Lung microvascular endothelial cell (primary cell): ENCODE measurements at regions not wholly inside any gene's neighbourhood (a gene's known extent, or its start where the extent isn't known, plus 50 kb on each side); places are given as distances from the start of the nearest gene placed in this dataset.

ENCODE experiments used
- DNase-seq, 2 donors: peaks; one replicate each; pipeline versions ENCODE4 v3.0.0 to v3.0.0-alpha.2; 2010; ENCODE audit warnings: low read depth in 2 of 2

DNA sequence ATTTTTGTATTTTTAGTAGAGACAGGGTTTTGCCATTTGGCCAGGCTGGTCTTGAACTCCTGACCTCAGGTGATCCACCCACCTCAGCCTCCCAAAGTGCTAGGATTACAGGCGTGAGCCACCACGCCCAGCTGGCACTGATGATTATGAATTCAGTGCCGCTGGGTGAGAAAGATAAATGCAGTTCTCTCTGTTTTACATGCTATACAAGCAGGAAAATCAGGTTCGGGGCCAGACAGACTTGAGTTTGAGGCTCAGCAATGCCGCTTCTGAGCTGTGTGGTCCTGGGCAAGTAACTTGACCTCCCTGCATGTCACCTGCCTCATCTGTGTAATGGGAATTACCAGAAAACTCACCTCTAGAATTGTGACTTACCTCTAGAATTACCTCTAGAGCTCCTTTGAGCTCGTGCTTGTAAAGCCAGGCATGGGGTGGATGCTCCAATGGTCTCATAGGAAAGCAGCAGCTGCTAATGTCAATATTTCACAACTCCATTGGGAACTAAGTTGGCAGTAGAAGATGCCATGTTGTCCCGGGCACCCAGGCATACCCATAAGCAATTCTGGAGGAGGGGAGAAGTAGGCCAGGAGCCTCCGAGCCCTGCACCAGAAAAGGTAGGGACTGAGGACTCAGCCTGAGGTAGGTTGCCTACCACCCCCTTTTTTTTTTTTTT lies 119.8 kb upstream of the SLC25A33 start:
- DNase-seq: no peak

DNA sequence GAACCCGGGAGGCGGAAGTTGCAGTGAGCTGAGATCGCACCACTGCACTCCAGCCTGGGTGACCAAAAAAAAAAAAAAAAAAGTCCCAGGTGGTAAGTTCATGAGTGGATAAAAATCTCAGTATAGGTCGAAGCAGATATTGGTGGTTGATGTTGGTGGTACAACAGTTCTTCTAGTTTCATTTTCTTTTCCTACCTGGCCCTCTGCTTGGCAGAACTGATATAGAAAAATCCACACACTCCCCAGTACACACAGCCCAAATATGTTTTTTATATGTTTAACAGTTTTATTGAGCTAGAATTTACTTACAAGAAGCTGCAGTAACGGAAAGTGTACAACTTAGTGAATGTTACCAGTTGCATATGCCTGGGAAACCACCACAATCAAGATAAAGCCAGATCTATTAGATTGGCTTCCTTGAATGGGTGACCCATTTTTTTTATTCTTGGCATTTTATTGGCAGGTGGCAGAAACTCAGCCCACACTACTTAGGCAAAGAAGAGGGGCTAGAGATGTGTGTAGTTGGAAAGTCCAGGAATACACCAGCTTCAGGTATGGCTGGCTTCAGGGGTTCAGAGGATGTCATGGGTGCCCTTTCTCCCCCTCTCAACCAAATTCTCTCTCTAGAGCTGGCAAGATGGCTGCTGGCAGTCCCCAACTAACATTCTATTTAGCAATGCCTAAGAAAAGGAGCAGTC lies 118.3 kb upstream of the SLC25A33 start:
- no peak for DNase-seq

DNA sequence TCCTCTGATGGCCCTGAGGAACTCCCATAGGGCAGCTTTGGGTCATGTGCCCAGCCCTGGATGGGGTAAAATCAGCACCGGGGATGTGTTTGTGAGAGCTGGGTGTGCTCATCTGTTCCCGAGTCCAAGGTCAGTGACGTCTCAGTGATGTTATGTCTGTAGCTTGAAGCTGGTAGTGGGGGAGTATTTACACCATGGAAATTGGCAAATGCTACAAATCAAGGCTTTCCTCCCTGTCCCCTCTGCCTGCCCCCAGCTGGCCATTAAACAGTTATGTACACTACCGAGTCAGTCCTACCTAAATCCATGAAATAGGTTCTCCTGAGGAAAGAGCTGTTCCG lies 117.8 kb upstream of the SLC25A33 start:
- DNase-seq: no peak

DNA sequence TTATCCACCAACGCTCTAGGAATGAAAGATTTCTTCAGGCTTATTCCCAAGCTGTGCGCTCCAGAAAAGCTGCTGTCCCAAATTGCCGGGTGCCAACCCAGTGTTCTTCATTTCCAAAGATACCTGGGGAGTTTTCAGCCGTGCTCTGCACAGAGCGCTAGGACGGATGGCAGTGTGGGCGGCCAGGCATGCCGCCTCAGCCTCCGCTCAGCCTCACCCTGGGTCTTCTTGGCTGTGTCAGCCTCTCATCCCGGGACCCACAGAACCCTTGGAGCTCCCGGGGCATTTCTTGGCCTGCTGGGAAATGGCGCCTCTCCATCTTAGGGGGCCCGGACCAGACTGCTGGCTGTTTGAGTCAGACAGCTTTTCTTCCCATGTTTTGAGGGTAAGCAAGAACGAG lies 116.9 kb upstream of the SLC25A33 start:
- DNase-seq: no peak

DNA sequence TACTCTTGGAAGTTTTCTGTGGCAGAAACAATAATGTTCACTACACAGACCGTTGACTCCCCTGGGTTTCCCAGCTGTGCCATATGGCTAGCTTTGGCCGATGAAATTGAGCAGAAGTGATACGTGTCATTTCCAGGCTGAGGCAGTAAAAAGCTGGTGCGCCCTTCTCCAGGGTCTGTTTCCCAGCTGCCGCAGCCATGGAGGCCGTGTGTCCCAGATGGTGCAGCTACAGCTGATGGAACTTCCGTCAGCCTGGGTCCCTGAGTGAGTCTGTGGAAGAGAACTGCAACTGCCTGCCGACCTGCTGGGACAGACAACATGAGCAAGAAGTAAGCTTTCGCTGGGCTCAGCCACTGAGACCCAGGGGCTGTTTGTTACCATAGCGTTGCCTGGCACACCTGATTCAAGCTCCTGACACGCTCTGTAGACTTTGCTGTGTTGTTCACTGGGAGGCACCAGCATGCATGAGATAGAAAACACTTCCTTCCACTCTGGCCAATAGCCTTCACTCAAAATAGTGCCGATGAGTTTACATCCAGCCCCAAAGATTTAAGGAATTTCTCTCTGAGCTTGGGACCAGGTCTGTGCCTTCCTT lies 116.3 kb upstream of the SLC25A33 start:
- DNase-seq: no peak

DNA sequence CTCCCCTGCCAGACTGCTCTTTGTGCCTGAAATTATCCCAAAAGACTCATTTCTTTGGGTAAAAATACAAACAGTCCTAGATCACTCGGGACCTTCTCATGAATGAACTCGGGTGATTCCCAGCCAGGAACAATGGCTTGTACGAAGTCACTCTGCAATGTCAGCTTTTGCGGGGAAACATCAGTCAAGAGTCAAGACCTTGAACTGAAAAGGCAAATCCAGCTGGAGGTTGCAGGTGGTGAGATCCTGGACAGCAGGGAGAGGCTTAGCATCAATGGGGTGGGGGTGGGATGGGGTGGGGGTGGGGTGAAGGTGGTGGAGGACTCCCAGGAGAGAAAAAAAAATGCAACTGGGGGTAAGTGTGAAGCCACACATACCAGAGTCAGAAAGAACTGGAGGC lies 115.0 kb upstream of the SLC25A33 start:
- no peak for DNase-seq

DNA sequence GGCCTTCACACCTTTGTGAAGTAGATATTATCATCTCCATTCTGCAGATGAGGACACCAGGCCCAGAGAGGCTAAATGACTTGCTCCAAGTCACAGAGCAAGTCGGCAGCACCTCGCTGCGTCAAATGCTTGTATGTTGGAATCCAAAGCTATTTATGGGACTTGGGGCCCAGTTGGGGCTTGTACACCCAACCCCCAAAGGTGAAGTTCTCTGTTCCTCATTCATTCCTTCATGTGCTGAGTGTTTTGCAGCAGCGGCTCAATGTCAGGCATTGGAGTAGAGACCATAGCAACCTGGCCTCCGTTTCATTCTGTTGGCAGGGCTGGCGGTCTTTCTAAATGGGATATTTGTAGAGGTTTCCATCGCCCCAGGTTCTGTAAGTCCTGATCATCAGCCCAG lies 113.4 kb upstream of the SLC25A33 start:
- no peak for DNase-seq

DNA sequence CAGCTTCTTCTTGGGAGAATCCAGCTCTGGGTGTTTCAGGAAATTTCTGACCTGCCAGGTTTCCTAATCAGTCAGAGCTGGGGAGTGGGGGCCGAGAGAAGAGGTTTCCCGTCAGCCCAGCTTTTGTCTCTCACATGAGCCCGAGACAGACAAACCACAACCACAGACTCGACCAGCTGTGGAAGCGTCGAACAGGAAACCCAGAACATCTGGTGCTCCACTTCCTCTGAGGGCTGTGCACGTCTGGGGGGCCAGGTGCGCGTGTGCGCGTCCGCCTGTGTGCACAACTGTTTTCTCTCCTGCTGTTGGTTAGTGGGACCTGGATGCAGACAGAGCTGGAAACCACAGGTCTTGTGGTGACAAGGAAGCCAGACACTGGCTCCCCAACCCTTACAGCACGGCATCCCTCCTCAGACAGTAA lies 113.0 kb upstream of the SLC25A33 start:
- DNase-seq: peak in 1 of 2 donors; percentile 32

DNA sequence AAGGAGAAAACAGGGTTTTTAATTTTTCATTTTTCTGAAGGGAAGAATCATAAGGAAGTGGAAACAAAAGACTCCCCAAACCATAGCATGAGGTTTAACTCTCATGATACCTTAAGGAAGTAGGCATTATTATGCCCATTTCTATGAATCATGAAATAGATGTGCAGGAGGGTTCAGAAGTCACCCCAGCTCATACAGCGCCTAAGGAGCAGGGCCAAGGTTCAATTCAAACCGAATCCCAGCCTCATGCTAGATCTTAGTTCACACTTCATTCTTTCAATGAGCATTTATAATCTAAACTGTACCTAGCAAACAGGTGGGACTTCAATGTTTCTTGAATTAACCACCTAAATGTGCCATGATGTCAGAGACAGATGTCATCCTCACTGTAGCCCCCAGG lies 111.9 kb upstream of the SLC25A33 start:
- DNase-seq: no peak

DNA sequence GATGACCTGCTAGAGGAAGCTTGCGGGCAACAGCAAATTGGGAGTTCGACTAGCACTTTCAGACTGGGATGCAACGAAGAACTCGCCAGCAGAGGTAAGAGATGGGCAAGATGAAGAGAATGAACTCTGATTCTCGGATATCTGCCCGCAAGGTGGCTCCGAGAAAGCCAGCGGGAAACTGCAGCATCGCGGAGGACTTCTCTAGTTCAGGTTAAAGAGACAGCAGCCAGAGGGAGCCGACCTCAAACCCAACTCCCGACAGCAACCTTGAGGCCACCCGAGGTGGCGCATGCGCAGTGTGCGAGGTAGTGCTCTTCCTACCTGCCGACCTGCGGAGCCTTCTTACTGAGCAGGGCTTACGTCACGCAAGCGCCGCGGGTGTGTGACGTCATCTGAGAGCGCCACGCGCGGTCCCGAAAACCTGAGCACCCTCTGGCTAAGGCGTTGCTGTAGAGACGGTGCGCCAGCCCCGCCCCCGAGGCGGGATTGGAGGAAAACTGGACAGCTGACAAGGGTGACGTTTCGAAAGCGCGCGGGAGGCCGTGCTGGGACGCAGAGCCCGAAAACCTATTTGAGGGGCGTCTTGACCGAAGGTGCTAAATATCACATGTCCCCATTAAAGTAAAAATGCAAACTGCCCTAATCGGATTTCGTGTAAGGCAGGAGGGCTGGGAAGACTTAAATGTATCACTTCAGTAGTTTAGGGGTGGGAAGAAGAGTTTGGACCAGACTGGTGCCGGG lies 110.5 kb upstream of the SLC25A33 start:
- peak; percentile 99 to 100 for DNase-seq

DNA sequence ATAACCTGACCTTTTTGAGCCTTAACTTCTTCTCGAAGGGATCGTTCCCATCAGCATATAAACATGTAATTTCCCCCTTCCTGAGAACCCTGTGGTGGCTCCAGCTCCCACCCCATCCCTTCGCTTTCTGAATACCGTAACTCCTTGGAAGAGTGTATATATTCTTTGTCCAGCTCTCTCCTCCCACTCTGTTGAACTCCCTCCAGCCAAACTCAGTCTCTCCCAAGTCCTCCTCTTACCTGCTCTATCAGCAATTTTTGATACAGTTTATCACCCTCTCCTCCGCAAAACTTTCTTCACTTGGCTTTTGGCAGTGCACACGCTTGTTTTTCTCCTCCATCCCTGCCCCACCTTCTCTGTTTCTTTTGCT lies 109.9 kb upstream of the SLC25A33 start:
- no peak for DNase-seq

DNA sequence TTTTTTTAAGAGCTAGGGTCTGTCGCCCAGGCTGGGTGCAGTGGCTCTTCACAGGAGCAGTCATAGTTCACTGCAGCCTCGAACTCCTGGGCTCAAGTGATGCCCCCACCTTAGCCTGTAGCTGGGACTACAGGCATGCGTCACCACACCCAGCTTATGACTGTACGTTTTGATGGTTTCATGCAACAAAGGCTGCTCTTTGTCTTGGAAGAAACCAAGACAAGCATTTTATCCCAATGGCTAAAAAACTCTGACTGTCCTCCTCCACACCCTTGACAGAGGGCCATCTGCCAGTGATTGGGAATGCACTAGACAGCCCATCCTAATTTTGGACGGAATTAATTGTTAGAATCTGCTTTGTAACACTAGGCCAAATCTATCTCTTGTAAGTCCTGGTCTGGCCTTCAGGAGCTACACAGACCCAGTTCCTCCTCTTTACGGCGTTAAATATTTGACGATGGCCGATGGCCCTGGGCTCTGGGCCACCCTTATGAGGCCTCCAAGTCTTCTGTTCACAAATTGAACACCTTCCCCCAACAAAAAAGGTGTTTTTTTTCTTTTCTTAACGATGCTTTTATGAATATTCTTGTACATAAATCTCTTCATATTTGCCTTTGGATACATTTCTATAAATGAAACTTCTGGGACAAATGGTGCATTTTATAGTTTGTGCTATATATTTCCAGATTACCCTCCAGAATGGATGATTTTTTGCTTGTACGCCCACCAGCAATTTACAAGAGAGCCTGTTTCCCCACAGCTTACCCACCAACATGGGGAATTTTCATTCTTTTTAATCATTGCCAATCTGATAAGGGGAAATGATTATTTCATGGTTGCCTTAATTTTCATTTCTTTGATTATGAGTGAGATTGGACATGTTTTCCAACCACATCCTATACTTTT lies 104.8 kb upstream of the SLC25A33 start:
- DNase-seq: no peak

DNA sequence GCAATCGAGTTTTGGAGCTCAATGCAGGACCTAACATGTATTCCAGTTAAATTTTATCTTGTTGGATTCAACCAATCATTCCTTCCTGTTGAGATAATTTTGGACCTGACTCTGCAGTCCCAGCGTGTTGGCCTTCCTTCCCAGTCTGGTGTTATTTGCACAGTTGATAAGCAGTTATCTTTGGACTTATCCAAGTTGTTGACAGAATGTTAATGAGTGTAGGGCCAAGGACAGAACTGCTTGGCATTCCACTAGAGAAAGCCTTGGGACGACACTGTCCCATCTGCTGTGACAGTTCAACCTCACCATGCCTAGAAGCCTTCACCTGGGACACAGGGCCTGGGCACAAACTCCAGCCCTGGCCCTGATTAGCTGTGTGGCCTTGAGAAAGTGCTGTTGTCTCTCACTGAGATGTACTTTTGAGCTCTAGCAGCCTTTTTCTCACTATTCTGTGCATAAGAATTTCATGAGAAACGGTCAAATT lies 104.1 kb upstream of the SLC25A33 start:
- peak in 1 of 2 donors; percentile 78 for DNase-seq

DNA sequence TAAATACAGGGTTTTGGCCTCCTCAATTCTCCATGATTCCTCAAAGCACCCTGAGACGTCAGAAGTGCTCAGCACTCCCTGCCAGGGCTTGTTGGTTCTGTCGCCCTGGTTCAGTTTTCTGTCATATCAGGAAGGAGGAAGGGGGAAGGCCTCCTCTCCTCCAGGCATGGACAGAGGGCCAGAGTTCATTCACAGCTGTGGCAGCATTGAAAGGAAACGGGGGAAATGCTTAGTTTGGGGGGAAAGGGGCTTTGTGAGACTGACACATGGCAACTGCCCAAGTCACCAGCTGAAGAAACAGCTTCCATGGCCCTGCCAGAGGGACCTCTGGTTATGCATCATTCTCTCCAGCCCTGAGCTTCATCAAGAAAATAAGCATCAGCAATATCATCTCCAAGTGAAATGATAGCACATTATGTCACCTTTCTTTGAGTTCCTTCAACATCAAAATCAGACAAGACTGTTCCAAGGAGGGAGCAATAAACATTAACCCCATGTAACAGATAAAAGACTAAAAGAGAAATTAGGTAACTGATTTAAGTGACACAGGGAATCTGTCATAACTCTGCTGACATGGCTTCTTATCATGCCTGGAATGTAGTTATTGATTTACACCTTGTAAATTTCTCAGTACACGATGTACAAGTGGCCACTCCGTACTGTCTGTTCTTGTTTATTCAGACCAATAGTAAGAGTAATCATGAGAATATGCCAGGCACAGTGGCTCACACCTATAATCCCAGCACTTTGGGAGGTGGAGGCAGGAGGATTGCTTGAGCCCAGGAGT lies 103.2 kb upstream of the SLC25A33 start:
- DNase-seq: peak; percentile 53 to 66

DNA sequence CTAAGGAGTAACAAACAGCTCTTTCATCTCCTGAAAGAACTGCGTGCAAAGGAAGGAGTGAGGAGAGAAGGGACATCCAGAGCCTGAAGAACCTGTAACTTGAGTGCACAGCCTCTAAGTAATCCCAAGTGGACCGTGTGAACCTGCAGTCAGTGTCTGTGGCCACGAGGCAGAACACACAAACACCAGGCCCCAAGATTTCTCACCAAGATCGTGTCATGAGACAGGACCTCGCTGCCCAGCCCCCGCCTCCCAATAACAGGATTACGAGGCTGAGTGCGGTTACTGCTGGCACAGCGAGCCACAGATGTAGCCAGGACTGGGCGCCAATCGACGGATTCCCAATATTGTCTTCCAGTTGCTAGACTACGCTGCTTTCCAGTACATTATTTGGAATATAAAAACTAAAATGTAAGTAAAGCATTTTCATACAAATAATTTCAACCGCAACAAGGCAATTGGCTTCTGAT lies 101.3 kb upstream of the SLC25A33 start:
- DNase-seq: peak in 1 of 2 donors; percentile 13

DNA sequence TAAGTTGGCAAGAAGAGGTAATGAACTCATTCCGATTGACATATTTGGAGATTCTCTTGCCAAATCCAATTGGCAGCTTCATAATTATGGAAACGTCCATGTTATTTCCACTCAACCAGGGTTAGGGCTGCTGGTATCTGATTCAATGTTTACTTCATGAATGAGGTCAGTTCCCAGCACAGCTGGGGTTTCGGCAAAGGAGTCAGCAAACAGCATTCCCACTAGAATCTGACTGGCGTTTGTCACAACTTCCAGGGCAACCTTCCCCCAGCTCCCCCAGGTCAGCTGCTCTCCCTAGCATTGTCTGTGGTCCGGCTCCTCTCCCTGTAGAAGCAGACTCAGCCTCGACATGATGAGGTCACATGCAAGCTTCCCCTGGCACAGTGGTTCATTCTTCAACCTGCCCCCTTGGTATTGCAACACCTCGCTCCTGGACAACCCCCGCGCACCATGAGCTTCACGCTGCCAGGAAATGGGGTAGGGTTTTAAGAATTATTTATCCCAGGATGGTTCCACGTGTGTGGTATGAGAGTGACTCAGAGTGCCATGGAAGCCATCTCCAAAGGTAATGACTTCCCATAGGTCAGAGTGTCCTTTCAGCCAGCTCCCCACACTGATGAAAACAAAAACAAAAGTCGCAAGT lies 100.7 kb upstream of the SLC25A33 start:
- DNase-seq: peak; percentile 92 to 96

DNA sequence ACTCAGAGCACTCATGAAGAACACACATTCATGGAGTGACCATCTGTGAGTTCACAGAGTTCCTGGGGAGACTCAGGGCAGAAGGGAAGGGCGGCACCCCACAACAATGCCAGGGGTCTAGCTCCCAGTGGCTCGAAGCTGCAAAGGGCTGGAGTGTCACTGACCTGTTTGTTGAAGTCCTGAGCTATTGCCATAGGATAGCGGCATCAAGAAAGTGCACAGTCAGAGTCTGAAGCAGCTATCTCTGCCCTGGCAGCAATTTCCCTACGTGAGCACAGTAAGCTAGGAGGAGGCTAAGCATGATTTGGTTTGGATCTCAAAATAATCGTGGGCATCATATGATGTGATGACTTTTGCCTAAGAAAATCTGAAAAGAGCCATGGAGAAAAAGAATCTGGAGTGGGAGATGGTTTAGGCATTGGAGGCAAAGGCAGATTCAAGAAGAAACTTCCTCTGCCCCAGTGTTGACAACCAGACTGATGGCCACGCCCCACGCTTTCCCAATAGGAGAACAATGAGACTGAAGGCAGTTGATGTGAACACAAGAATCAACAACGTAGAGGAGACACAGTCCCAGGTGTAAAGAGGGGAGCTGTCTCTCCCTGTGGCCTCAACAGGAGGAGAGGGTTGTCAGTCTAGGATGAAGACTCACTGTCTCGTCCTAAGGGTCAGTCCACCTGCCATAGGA lies 100.0 kb upstream of the SLC25A33 start:
- DNase-seq: no peak

DNA sequence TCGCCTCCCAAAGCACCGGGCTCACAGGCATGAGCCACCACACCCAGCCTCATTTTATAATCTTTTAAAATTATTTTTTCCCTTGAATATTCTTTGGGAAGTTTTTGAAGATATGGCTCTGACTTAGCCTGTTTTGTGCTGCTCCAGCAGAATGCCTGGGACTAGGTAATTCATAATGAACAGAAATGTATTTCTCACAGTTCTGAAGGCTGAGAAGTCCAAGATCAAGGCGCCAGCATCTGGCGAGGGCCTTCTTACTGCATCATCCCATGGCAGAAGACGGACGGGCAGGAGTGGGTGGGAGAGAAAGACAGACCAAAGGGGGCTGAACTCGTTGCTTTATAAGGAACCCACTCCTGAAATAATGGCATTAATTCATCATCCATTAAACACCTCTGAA lies 99.0 kb upstream of the SLC25A33 start:
- no peak for DNase-seq

DNA sequence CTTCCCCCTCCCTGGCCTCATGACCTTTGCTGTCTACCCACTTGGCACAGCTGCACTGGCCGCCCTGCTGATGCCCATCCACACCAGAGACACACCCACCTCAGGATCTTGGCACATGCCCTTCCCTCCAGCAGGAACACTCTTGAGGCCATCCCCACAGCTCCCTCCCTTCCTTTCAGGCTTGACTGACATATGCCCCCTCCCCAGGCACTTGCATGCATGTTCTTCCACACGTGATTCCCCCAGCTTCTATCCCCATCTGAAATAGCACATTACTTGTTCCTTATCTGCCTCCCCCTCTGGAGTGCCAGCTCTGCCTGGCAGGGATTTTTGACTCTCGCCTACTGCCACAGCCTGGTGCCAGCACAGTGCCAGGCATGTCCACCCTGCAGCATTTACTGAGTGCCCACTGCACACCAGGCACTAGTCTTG lies 98.5 kb upstream of the SLC25A33 start:
- DNase-seq: no peak
